Heart right ventricle (tissue), 16 donors: ENCODE measurements at regions not wholly inside any gene's neighbourhood (a gene's known extent, or its start where the extent isn't known, plus 50 kb on each side); places are given as distances from the start of the nearest gene placed in this dataset.

ENCODE experiments used
- ATAC-seq, 8 donors: fragments of 200-7000 bp; cut with Tn5 transposase; one replicate each; pipeline ENCODE4 v1.9.1; 2020; ENCODE audit warnings: mild to moderate bottlenecking in 8 of 8, moderate library complexity in 8 of 8, moderate number of reproducible peaks in 1 of 8
- DNase-seq, 2 donors: peaks; one replicate each; pipeline ENCODE4 v3.0.0-alpha.2; 2020
- H3K27ac ChIP-seq, 10 donors: fragments of 200-600 bp; sonication (generic) in 2 of 10; one replicate each; pipeline versions ENCODE4 v1.5.0 to v1.8.0; 2020 to 2022; ENCODE audit warnings: mild to moderate bottlenecking in 3 of 10
- H3K27me3 ChIP-seq, 7 donors: fragments of 200-600 bp; one replicate each; pipeline ENCODE4 v1.8.0; 2021 to 2022; ENCODE audit warnings: mild to moderate bottlenecking in 2 of 7
- H3K36me3 ChIP-seq, 9 donors: fragments of 200-600 bp; sonication (generic) in 1 of 9; one replicate each; pipeline versions ENCODE4 v1.5.0 to v1.8.0; 2020 to 2022; ENCODE audit warnings: mild to moderate bottlenecking in 2 of 9
- H3K4me1 ChIP-seq, 9 donors: fragments of 200-600 bp; sonication (generic) in 1 of 9; one replicate each; pipeline versions ENCODE4 v1.5.0 to v1.8.0; 2020 to 2022; ENCODE audit warnings: mild to moderate bottlenecking in 4 of 9
- H3K4me3 ChIP-seq, 10 donors: fragments of 200-600 bp; sonication (generic) in 2 of 10; one replicate each; pipeline versions ENCODE4 v1.5.0 to v1.8.0; 2020 to 2022; ENCODE audit warnings: mild to moderate bottlenecking in 7 of 10, moderate library complexity in 2 of 10
- H3K9me3 ChIP-seq, 11 donors: fragments of 200-600 bp in 10 of 11; sonication (generic) in 2 of 11; one replicate each; pipeline versions ENCODE4 v1.5.0 to v1.8.0; 2013 to 2022; ENCODE audit warnings: mild to moderate bottlenecking in 2 of 11, control low read depth in 1 of 11, moderate library complexity in 1 of 11
- WGBS, 2 donors: extraction: QIAGEN DNeasy Blood & Tissue Kit; methylation state at CpG; one replicate each; pipeline ENCODE4 v1.1.7; 2013; ENCODE audit warnings: inconsistent platforms in 1 of 2; 5-methylcytosine and 5-hydroxymethylcytosine counted together
- intact Hi-C, 10 donors: fragments of 100-400 bp; cut with DNase I; formaldehyde crosslinking; loops; one replicate each; pipeline versions ENCODE4 v1.11.1 to v1.14.2; 2022
- TF ChIP-seq, protein P1 (sequence below), 9 donors: fragments of 200-600 bp; sonication (generic) in 2 of 9; IDR thresholded peaks; one replicate each; pipeline versions ENCODE4 v1.5.0 to v1.8.0; 2021 to 2022; ENCODE audit warnings: antibody characterized with exemption in 9 of 9, mild to moderate bottlenecking in 5 of 9, moderate library complexity in 1 of 9
- donor health status: Arrhythmogenic right ventricular cardiomyopathy.
- donor health status: ischemic (EF 13 %, LVEDD 7.1; RV severe dilation, severe dysfunction).
- donor health status: healthy with polysubstance abuse.
- donor health status: DM: no; HTN: yes; CAD: no.
- donor health status: DM: no; HTN: no; CAD: no.
- donor health status: ischemic (EF 25% LVEDD 6.9; RV normal size, moderate dysfunction).
- donor health status: ischemic (EF 25% LVEDD 5.7; RV mildly dilated, moderate dysfunction).
- donor health status: healthy.
- donor health status: DM: yes; HTN: yes; CAD: no.
- donor health status: Ischemic cardiomyopathy.
- donor health status: ischemic (EF 35%, LVEDD 5.7; RV mildly dilated, moderate dysfunction).
- donor health status: nonischemic (EF 11% LVEDD 7.7; RV severe dilation, severe dysfunction).
- donor health status: DM: yes; HTN: yes; CAD: no.
- donor health status: PGD.
- donor health status: ischemic (EF 29% LVEDD 5.4; RV normal size, mild dysfunction).
- donor health status: nonischemic (EF 23%, LVEDD 6.1; RV moderate dilation, normal function).

DNA sequence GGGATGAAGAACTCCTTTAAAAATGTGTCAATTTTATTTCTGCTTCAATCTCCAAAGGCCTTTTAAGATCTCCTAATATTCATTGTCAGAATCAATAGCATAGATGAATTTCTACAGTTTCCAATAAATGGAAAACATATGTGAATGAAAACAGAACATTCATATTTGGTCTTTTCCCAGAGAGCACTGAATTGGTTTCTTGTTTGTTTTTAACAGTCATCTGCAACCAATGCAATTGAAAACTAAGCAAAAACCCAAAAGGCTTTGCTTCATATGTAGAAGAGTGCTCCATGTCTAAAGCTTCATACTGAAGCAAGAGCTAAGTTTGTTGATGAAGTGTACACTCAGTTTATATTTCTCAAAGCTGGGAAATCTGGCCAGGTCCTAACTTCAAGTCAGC, 426.5 kb upstream of the CDIN1 start:
- H3K27ac ChIP-seq: no peak overlapping the region
- no peaks in the 10 kb centered on the region for H3K27me3 ChIP-seq
- peaks cover 0 to 27% (median 12%) of the 10 kb centered on the region in 11 donors for H3K9me3 ChIP-seq
- DNase-seq (no peak), ATAC-seq (no peak)
- no peaks in the 10 kb centered on the region for H3K36me3 ChIP-seq
- no peak overlapping the region for H3K4me3 ChIP-seq
- no peaks in the 10 kb centered on the region for H3K4me1 ChIP-seq
- intact Hi-C loops: no loop called here
- TF ChIP-seq, protein P1, sequence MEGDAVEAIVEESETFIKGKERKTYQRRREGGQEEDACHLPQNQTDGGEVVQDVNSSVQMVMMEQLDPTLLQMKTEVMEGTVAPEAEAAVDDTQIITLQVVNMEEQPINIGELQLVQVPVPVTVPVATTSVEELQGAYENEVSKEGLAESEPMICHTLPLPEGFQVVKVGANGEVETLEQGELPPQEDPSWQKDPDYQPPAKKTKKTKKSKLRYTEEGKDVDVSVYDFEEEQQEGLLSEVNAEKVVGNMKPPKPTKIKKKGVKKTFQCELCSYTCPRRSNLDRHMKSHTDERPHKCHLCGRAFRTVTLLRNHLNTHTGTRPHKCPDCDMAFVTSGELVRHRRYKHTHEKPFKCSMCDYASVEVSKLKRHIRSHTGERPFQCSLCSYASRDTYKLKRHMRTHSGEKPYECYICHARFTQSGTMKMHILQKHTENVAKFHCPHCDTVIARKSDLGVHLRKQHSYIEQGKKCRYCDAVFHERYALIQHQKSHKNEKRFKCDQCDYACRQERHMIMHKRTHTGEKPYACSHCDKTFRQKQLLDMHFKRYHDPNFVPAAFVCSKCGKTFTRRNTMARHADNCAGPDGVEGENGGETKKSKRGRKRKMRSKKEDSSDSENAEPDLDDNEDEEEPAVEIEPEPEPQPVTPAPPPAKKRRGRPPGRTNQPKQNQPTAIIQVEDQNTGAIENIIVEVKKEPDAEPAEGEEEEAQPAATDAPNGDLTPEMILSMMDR (IDR thresholded peaks at IDR 0.05): no peak

DNA sequence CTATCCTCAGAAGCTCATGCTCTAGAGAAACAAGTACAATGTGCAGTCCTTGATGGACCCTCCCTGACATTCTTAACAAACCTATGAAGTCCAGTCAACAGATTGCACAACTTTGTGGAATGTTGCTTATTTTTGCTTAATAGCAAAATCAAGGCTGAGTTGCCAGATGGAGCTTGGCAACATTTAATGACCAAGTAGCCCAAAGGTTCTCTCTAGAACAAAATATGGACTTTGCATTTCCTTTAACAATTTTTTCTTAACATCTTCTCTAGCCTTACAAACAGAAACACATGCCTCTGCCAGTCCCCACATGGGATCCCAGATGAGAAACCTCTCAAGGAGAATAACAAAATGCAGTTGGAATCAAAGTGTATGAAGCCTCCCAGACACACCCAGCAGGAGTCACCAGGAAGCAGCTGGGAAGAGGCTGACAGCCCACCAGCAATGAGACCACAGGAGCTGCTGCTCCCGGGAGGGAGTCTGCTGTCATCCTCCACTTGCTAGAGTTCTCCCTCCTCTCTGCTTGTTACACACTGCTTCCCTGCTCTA, 422.5 kb upstream of the CDIN1 start:
- intact Hi-C loops: no loop called here
- Histone ChIP-seq H3K4me3 (no peak overlapping the region), H3K36me3 (no peaks in the 10 kb centered on the region), H3K27ac (no peak overlapping the region), H3K27me3 (no peaks in the 10 kb centered on the region), H3K9me3 (no peaks in the 10 kb centered on the region), H3K4me1 (no peaks in the 10 kb centered on the region)
- ATAC-seq (peak in 7 of 8 donors; percentile 44 to 84 (median 59)), DNase-seq (peak in 1 of 2 donors; percentile 22)
- TF ChIP-seq, protein P1 (IDR thresholded peaks at IDR 0.05): no peak
- 47% methylated on average over 1 of the region's 1 CpG for WGBS, 2 donors

DNA sequence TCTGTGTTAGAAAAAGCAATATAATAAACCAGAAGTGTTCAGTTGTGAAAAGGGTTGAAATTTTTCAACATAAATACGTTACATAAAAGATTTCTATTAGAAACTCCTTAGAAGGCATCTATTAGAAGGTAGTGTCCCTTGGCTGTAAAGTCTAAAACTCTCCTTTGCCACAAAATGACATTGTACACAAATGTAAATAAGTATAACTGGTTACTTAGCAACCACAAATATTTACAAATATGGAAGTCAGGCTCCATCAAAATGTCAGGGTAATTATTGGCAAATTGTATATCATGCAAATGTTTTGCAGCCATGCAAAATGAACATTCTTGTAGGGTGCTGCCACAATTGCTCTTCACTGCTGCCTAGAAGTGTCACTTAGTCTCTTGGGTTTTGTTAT, 419.1 kb upstream of the CDIN1 start:
- DNase-seq (no peak), ATAC-seq (no peak)
- Histone ChIP-seq H3K4me3 (no peak overlapping the region), H3K36me3 (no peaks in the 10 kb centered on the region), H3K9me3 (peaks cover 0 to 7% (median 0%) of the 10 kb centered on the region in 11 donors), H3K27me3 (no peaks in the 10 kb centered on the region), H3K27ac (no peak overlapping the region), H3K4me1 (no peaks in the 10 kb centered on the region)
- TF ChIP-seq, protein P1 (IDR thresholded peaks at IDR 0.05): no peak
- WGBS, 2 donors: 93 to 94% methylated on average over 1 of the region's 1 CpG
- intact Hi-C loops: no loop called here

DNA sequence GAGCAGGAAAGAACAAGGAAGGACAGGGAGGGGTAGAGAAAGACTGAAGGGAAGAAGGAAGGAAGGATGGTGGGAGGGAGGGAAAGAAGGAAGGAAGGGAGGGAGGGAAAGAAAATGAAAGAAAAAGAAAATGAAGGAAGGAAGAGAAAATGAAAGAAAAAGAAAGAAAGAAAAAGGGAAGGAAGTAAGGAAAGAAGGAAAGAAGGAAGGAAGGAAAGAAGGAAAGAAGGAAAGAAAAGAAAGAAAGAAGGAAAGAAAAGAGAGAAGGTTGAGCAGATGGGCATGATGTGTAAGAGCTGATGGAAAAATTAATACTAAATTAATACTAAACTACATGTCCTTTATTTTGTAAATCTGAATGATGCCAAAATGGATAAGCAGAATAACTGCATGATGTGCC, 418.3 kb upstream of the CDIN1 start:
- Histone ChIP-seq H3K9me3 (peaks cover 0 to 10% (median 0%) of the 10 kb centered on the region in 11 donors), H3K4me3 (no peak overlapping the region), H3K27ac (no peak overlapping the region), H3K4me1 (no peaks in the 10 kb centered on the region), H3K27me3 (no peaks in the 10 kb centered on the region), H3K36me3 (no peaks in the 10 kb centered on the region)
- intact Hi-C loops: no loop called here
- ATAC-seq (no peak), DNase-seq (no peak)
- TF ChIP-seq, protein P1 (IDR thresholded peaks at IDR 0.05): no peak
